Suprapubic skin (tissue), 4 donors: ENCODE measurements at regions not wholly inside any gene's neighbourhood (a gene's known extent, or its start where the extent isn't known, plus 50 kb on each side); places are given as distances from the start of the nearest gene placed in this dataset.

Experiments used
- DNase-seq, 2 donors: peaks; one replicate each; pipeline ENCODE4 v3.0.0-alpha.2; 2019; ENCODE audit warnings: low spot score in 2 of 2
- H3K27ac ChIP-seq: fragments of 200-600 bp; sonication (generic); one replicate; pipeline ENCODE4 v1.5.1; 2019
- H3K27me3 ChIP-seq: fragments of 200-600 bp; sonication (generic); one replicate; pipeline ENCODE4 v1.5.1; 2019
- H3K36me3 ChIP-seq: fragments of 200-600 bp; sonication (generic); one replicate; pipeline ENCODE4 v1.5.1; 2019
- H3K4me1 ChIP-seq: fragments of 200-600 bp; sonication (generic); one replicate; pipeline ENCODE4 v1.5.1; 2019
- H3K4me3 ChIP-seq: fragments of 200-600 bp; sonication (generic); one replicate; pipeline ENCODE4 v1.5.1; 2019; ENCODE audit warnings: mild to moderate bottlenecking
- H3K9me3 ChIP-seq: fragments of 200-600 bp; sonication (generic); one replicate; pipeline ENCODE4 v1.5.1; 2019
- CTCF ChIP-seq, 2 donors: fragments of 200-600 bp in 1 of 2; fragments of 450-650 bp in 1 of 2; sonication (generic) in 1 of 2; IDR thresholded peaks; one replicate each; pipeline ENCODE4 v1.5.1; 2016 to 2019; ENCODE audit warnings: antibody characterized with exemption in 2 of 2, mild to moderate bottlenecking in 1 of 2, moderate library complexity in 1 of 2
- EP300 ChIP-seq: sonication (generic); formaldehyde crosslinking; IDR thresholded peaks from one replicate; pipeline ENCODE4 v1.6.1; 2017; ENCODE audit warnings: antibody characterized with exemption
- POLR2A ChIP-seq, 2 donors: fragments of 450-650 bp; IDR thresholded peaks; one replicate each; pipeline ENCODE4 v1.6.1; 2017; ENCODE audit warnings: antibody characterized with exemption in 2 of 2, mild to moderate bottlenecking in 2 of 2, moderate library complexity in 2 of 2
- POLR2AphosphoS5 ChIP-seq, 3 donors: sonication (generic); formaldehyde crosslinking; IDR thresholded peaks; one replicate each; pipeline ENCODE4 v1.6.1; 2017; ENCODE audit warnings: antibody characterized with exemption in 3 of 3
- WGBS: methylation state at CpG from one replicate; pipeline ENCODE4 v1.1.5; 2018; 5-methylcytosine and 5-hydroxymethylcytosine counted together

- Histone ChIP-seq H3K4me1 (no peaks in the 10 kb centered on the region), H3K36me3 (no peaks in the 10 kb centered on the region), H3K27ac (no peak overlapping the region), H3K4me3 (no peak overlapping the region), H3K9me3 (no peaks in the 10 kb centered on the region), H3K27me3 (peaks cover 39% of the 10 kb centered on the region)
- no CpG with 5 or more reads among the region's 11 CpGs for WGBS
- TF ChIP-seq POLR2AphosphoS5 (IDR thresholded peaks at IDR 0.05), result no peak
- no peak for DNase-seq
These were observed 124.3 kb upstream of the FGF3 start for GRCh38 chr11:69943506-69943905.

GRCh38 chr11:69944146-69944795 lies 125.1 kb upstream of the FGF3 start:
- no peaks in the 10 kb centered on the region for H3K9me3 ChIP-seq
- 87% methylated on average over 10 of the region's 10 CpGs for WGBS
- no peaks in the 10 kb centered on the region for H3K36me3 ChIP-seq
- H3K4me3 ChIP-seq, result no peak overlapping the region
- H3K4me1 ChIP-seq, result no peaks in the 10 kb centered on the region
- TF ChIP-seq CTCF (IDR thresholded peaks at IDR 0.05) (no peak), POLR2AphosphoS5 (IDR thresholded peaks at IDR 0.05) (no peak), POLR2A (IDR thresholded peaks at IDR 0.05) (no peak), EP300 (no peak)
- no peak for DNase-seq
- no peak overlapping the region for H3K27ac ChIP-seq
- peaks cover 46% of the 10 kb centered on the region for H3K27me3 ChIP-seq

- H3K36me3 ChIP-seq, result no peaks in the 10 kb centered on the region
- no peak overlapping the region for H3K4me3 ChIP-seq
- no peaks in the 10 kb centered on the region for H3K4me1 ChIP-seq
- peaks cover under 1% of the 10 kb centered on the region for H3K9me3 ChIP-seq
- no peak for TF ChIP-seq POLR2AphosphoS5 (IDR thresholded peaks at IDR 0.05)
- TF ChIP-seq CTCF (IDR thresholded peaks at IDR 0.05), result no peak
- no peak for TF ChIP-seq EP300
- TF ChIP-seq POLR2A (IDR thresholded peaks at IDR 0.05), result no peak
- 96% methylated on average over 1 of the region's 1 CpG for WGBS
- no peak overlapping the region for H3K27ac ChIP-seq
- peaks cover 45% of the 10 kb centered on the region for H3K27me3 ChIP-seq
- no peak for DNase-seq
These were observed 125.9 kb upstream of the FGF3 start for GRCh38 chr11:69945157-69945556.

GRCh38 chr11:69947059-69947792 lies 128.0 kb upstream of the FGF3 start:
- TF ChIP-seq POLR2AphosphoS5 (IDR thresholded peaks at IDR 0.05) (no peak), POLR2A (IDR thresholded peaks at IDR 0.05) (no peak), EP300 (no peak), CTCF (IDR thresholded peaks at IDR 0.05) (no peak)
- H3K9me3 ChIP-seq, result peaks cover 4% of the 10 kb centered on the region

GRCh38 chr11:69947793-69948255 lies 128.6 kb upstream of the FGF3 start:
- Histone ChIP-seq H3K36me3 (no peaks in the 10 kb centered on the region), H3K27ac (no peak overlapping the region), H3K4me1 (no peaks in the 10 kb centered on the region), H3K4me3 (no peak overlapping the region), H3K9me3 (peaks cover 4% of the 10 kb centered on the region), H3K27me3 (peaks cover 28% of the 10 kb centered on the region)
- no peak for DNase-seq
- WGBS, result 79% methylated on average over 5 of the region's 12 CpGs
- no peak for TF ChIP-seq CTCF (IDR thresholded peaks at IDR 0.05)
- no peak for TF ChIP-seq EP300
- no peak for TF ChIP-seq POLR2AphosphoS5 (IDR thresholded peaks at IDR 0.05)
- no peak for TF ChIP-seq POLR2A (IDR thresholded peaks at IDR 0.05)

More at GRCh38 chr11:69947059-69947792, 128.0 kb upstream of the FGF3 start:
- Histone ChIP-seq H3K27ac (no peak overlapping the region), H3K27me3 (peaks cover 33% of the 10 kb centered on the region), H3K4me3 (no peak overlapping the region), H3K36me3 (no peaks in the 10 kb centered on the region), H3K4me1 (no peaks in the 10 kb centered on the region)
- WGBS, result 90% methylated on average over 5 of the region's 5 CpGs
- no peak for DNase-seq
